H9 (cell line): ENCODE measurements at regions not wholly inside any gene's neighbourhood (a gene's known extent, or its start where the extent isn't known, plus 50 kb on each side); places are given as distances from the start of the nearest gene placed in this dataset.

Source experiments
- DNase-seq: peaks from one replicate; pipeline ENCODE4 v3.0.0-alpha.2; 2017
- H2AFZ ChIP-seq: one replicate; pipeline ENCODE4 v1.6.1; 2013; ENCODE audit warnings: mild to moderate bottlenecking, low read length, control low read depth, moderate library complexity
- H2AK5ac ChIP-seq: 2 replicates; pipeline ENCODE4 v1.6.1; 2013; ENCODE audit warnings: low read length, control low read depth, mixed read lengths; ENCODE audit not compliant: insufficient read length
- H2BK120ac ChIP-seq: one replicate; pipeline ENCODE4 v1.6.1; 2013; ENCODE audit warnings: low read depth, mild to moderate bottlenecking, low read length, control low read depth, inconsistent platforms; ENCODE audit not compliant: poor library complexity, severe bottlenecking
- H2BK12ac ChIP-seq: 2 replicates; pipeline ENCODE4 v1.6.1; 2013; ENCODE audit warnings: low read length, control low read depth, mixed read lengths, low read depth; ENCODE audit not compliant: insufficient read length
- H2BK15ac ChIP-seq: 2 replicates; pipeline ENCODE4 v1.6.1; 2013; ENCODE audit warnings: low read depth, low read length, control low read depth
- H2BK20ac ChIP-seq: one replicate; pipeline ENCODE4 v1.6.1; 2013; ENCODE audit warnings: low read depth, mild to moderate bottlenecking, low read length, control low read depth, inconsistent platforms; ENCODE audit not compliant: poor library complexity, severe bottlenecking
- H2BK5ac ChIP-seq: 2 replicates; pipeline ENCODE4 v1.6.1; 2013; ENCODE audit warnings: low read length, control low read depth, mixed read lengths; ENCODE audit not compliant: insufficient read length
- H3K14ac ChIP-seq: 2 replicates; pipeline ENCODE4 v1.6.1; 2013; ENCODE audit warnings: low read length, control low read depth; ENCODE audit not compliant: insufficient read depth
- H3K18ac ChIP-seq: 2 replicates; pipeline ENCODE4 v1.6.1; 2013; ENCODE audit warnings: low read depth, mild to moderate bottlenecking, mixed read lengths, low read length, control low read depth; ENCODE audit not compliant: insufficient read length
- H3K23ac ChIP-seq: 2 replicates; pipeline ENCODE4 v1.6.1; 2013; ENCODE audit warnings: low read length, control low read depth, mixed read lengths, low read depth; ENCODE audit not compliant: insufficient read length
- H3K23me2 ChIP-seq: 2 replicates; pipeline ENCODE4 v1.6.1; 2013; ENCODE audit warnings: low read depth, mild to moderate bottlenecking, mixed read lengths, low read length, control low read depth; ENCODE audit not compliant: insufficient read length, poor library complexity, severe bottlenecking
- H3K27ac ChIP-seq: 2 replicates; pipeline ENCODE4 v1.5.1; 2013; ENCODE audit warnings: low read length, control low read depth, mixed read lengths, low read depth; ENCODE audit not compliant: insufficient read length
- H3K27me3 ChIP-seq: 2 replicates; pipeline ENCODE4 v1.6.1; 2013; ENCODE audit warnings: low read length, control low read depth, inconsistent platforms; ENCODE audit not compliant: insufficient read depth
- H3K4ac ChIP-seq: 2 replicates; pipeline ENCODE4 v1.6.1; 2013; ENCODE audit warnings: low read depth, mild to moderate bottlenecking, control low read depth, inconsistent platforms, low read length, moderate library complexity
- H3K4me1 ChIP-seq: 2 replicates; pipeline ENCODE4 v1.6.1; 2013; ENCODE audit warnings: low read length, control low read depth, inconsistent platforms; ENCODE audit not compliant: insufficient read depth
- H3K4me2 ChIP-seq: 2 replicates; pipeline ENCODE4 v1.6.1; 2013; ENCODE audit warnings: low read length, control low read depth, mixed read lengths; ENCODE audit not compliant: insufficient read length, insufficient read depth
- H3K56ac ChIP-seq: 2 replicates; pipeline ENCODE4 v1.6.1; 2013; ENCODE audit warnings: low read depth, mild to moderate bottlenecking, mixed read lengths, low read length, control low read depth; ENCODE audit not compliant: insufficient read length
- H3K79me1 ChIP-seq: 2 replicates; pipeline ENCODE4 v1.6.1; 2013; ENCODE audit warnings: low read depth, mild to moderate bottlenecking, moderate library complexity, low read length, control low read depth, inconsistent platforms; ENCODE audit not compliant: insufficient read depth, poor library complexity, severe bottlenecking
- H3K79me2 ChIP-seq: 2 replicates; pipeline ENCODE4 v1.6.1; 2013; ENCODE audit warnings: low read length, control low read depth, inconsistent platforms; ENCODE audit not compliant: insufficient read depth
- H3K9ac ChIP-seq: 2 replicates; pipeline ENCODE4 v1.6.1; 2013; ENCODE audit warnings: low read length, control low read depth, mixed read lengths; ENCODE audit not compliant: insufficient read length; ENCODE audit errors: extremely low read depth
- H3K9me3 ChIP-seq: one replicate; pipeline ENCODE4 v1.6.1; 2013; ENCODE audit warnings: low read depth, low read length, inconsistent platforms; ENCODE audit not compliant: control insufficient read depth
- H3T11ph ChIP-seq: one replicate; pipeline ENCODE4 v1.6.1; 2013; ENCODE audit warnings: mild to moderate bottlenecking, low read length, control low read depth, inconsistent platforms
- H4K20me1 ChIP-seq: one replicate; pipeline ENCODE4 v1.6.1; 2013; ENCODE audit not compliant: control insufficient read depth, insufficient read length, insufficient read depth
- H4K5ac ChIP-seq: 2 replicates; pipeline ENCODE4 v1.6.1; 2013; ENCODE audit warnings: low read depth, mild to moderate bottlenecking, mixed read lengths, low read length, control low read depth; ENCODE audit not compliant: insufficient read length
- H4K8ac ChIP-seq: replicated peaks from 2 replicates; pipeline ENCODE4 v1.6.1; 2013; ENCODE audit warnings: low read length, control low read depth, mixed read lengths, low read depth; ENCODE audit not compliant: insufficient read length
- H4K91ac ChIP-seq: 2 replicates; pipeline ENCODE4 v1.6.1; 2013; ENCODE audit warnings: low read depth, mild to moderate bottlenecking, moderate library complexity, mixed read lengths, low read length, control low read depth; ENCODE audit not compliant: insufficient read length
- H3K27ac Mint-ChIP-seq, 3 experiments: 2 replicates in 2 of 3; 3 replicates in 1 of 3; pipeline ENCODE4 v1.8.0; 2020 to 2021; ENCODE audit warnings: mixed read lengths in 3 of 3, mild to moderate bottlenecking in 1 of 3, moderate library complexity in 1 of 3
- H3K27me3 Mint-ChIP-seq: 2 replicates; pipeline ENCODE4 v1.8.0; 2021; ENCODE audit warnings: low read depth, mild to moderate bottlenecking, moderate library complexity, mixed read lengths
- H3K36me3 Mint-ChIP-seq, 3 experiments: 2 replicates in 2 of 3; 3 replicates in 1 of 3; pipeline ENCODE4 v1.8.0; 2020 to 2021; ENCODE audit warnings: low read depth in 3 of 3, mixed read lengths in 3 of 3; ENCODE audit not compliant: insufficient read depth in 1 of 3
- H3K4me1 Mint-ChIP-seq, 2 experiments: 2 replicates each; pipeline ENCODE4 v1.8.0; 2020; ENCODE audit warnings: mixed read lengths in 2 of 2
- H3K4me3 Mint-ChIP-seq, 2 experiments: 2 replicates in 1 of 2; 3 replicates in 1 of 2; pipeline ENCODE4 v1.8.0; 2020 to 2021; ENCODE audit warnings: mild to moderate bottlenecking in 2 of 2, mixed read lengths in 2 of 2, moderate library complexity in 1 of 2
- H3K9me3 Mint-ChIP-seq, 2 experiments: 2 replicates in 1 of 2; 3 replicates in 1 of 2; pipeline ENCODE4 v1.8.0; 2020; ENCODE audit warnings: mild to moderate bottlenecking in 2 of 2, mixed read lengths in 2 of 2, moderate library complexity in 1 of 2
- WGBS: extraction: QIAGEN DNeasy Blood & Tissue Kit; methylation state at CpG from one replicate; pipeline ENCODE4 v1.1.7; 2013; ENCODE audit warnings: missing lambda C conversion rate, low lambda C conversion rate, mixed read lengths; ENCODE audit not compliant: insufficient read length; ENCODE audit errors: extremely low coverage; 5-methylcytosine and 5-hydroxymethylcytosine counted together
- TF ChIP-seq, protein P1 (sequence below): fragments of 200-600 bp; sonication (generic); conservative IDR thresholded peaks from 3 replicates; pipeline ENCODE4 v1.8.0; 2021; ENCODE audit warnings: antibody characterized with exemption, mild to moderate bottlenecking

DNA sequence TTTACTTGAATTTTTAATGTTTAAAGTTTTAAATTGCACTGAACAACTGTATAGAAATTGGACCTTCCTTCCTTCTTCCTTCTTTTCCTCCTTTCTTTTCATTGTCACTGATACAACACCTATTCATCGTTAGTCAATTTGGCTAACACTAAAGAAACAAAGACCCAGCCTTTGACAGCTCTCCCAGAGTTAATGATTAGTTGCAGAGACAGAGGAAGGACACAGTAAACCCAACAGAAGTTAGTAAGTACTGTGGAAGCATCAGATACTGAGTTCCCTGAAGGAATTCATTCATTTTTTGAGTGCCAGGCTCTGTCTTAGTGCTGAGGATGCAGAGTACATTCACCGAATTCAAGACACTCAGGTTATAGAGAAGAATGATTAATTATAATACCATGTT, 77.9 kb upstream of the RAB27B start:
- Mint-ChIP-seq H3K9me3 (no peaks in the 10 kb centered on the region), H3K4me1 (no peaks in the 10 kb centered on the region), H3K27ac (no peak overlapping the region), H3K4me3 (no peak overlapping the region), H3K27me3 (no peaks in the 10 kb centered on the region), H3K36me3 (no peaks in the 10 kb centered on the region)
- no peak overlapping the region for H4K91ac ChIP-seq
- no peak overlapping the region for H3K9ac ChIP-seq
- no peaks in the 10 kb centered on the region for H3K23me2 ChIP-seq
- no peak overlapping the region for H4K8ac ChIP-seq
- no peaks in the 10 kb centered on the region for H3K4me1 ChIP-seq
- H2BK12ac ChIP-seq, result no peak overlapping the region
- TF ChIP-seq, protein P1, sequence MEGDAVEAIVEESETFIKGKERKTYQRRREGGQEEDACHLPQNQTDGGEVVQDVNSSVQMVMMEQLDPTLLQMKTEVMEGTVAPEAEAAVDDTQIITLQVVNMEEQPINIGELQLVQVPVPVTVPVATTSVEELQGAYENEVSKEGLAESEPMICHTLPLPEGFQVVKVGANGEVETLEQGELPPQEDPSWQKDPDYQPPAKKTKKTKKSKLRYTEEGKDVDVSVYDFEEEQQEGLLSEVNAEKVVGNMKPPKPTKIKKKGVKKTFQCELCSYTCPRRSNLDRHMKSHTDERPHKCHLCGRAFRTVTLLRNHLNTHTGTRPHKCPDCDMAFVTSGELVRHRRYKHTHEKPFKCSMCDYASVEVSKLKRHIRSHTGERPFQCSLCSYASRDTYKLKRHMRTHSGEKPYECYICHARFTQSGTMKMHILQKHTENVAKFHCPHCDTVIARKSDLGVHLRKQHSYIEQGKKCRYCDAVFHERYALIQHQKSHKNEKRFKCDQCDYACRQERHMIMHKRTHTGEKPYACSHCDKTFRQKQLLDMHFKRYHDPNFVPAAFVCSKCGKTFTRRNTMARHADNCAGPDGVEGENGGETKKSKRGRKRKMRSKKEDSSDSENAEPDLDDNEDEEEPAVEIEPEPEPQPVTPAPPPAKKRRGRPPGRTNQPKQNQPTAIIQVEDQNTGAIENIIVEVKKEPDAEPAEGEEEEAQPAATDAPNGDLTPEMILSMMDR, result no peak
- no peak overlapping the region for H3K4ac ChIP-seq
- no peak overlapping the region for H2AK5ac ChIP-seq
- no peak overlapping the region for H2BK20ac ChIP-seq
- H2BK15ac ChIP-seq, result no peak overlapping the region
- no peak overlapping the region for H3T11ph ChIP-seq
- no peak overlapping the region for H3K14ac ChIP-seq
- no peak overlapping the region for H3K23ac ChIP-seq
- no peak overlapping the region for H2BK5ac ChIP-seq
- H3K27ac ChIP-seq, result no peak overlapping the region
- H4K20me1 ChIP-seq, result no peaks in the 10 kb centered on the region
- H3K79me1 ChIP-seq, result no peaks in the 10 kb centered on the region
- no peaks in the 10 kb centered on the region for H3K27me3 ChIP-seq
- WGBS, result no CpG with 5 or more reads among the region's 2 CpGs
- H4K5ac ChIP-seq, result no peak overlapping the region
- no peaks in the 10 kb centered on the region for H3K9me3 ChIP-seq
- no peaks in the 10 kb centered on the region for H3K79me2 ChIP-seq
- H3K56ac ChIP-seq, result no peak overlapping the region
- no peak for DNase-seq
- no peak overlapping the region for H2AFZ ChIP-seq
- no peak overlapping the region for H3K18ac ChIP-seq
- no peak overlapping the region for H2BK120ac ChIP-seq
- no peak overlapping the region for H3K4me2 ChIP-seq
